ENCODE measurements at regions not wholly inside any gene's neighbourhood (a gene's known extent, or its start where the extent isn't known, plus 50 kb on each side); places are given as distances from the start of the nearest gene placed in this dataset.
A peak's percentile ranks its signal among the peaks of the same experiment; 100 is the strongest.

GRCh38 chr10:8768852-8769251 is 714.4 kb downstream of the GATA3 start:
- Mint-ChIP-seq H3K4me3 (no peak overlapping the region), H3K9me3 (no peaks in the 10 kb centered on the region), H3K36me3 (no peaks in the 10 kb centered on the region), H3K27ac (no peak overlapping the region), H3K4me1 (no peaks in the 10 kb centered on the region)
- no peak for DNase-seq (ENCODE audit: low spot score in 2 of 2)
- ATAC-seq, result no peak

- H3K27ac Mint-ChIP-seq, result no peak overlapping the region
- H3K4me3 Mint-ChIP-seq, result no peak overlapping the region
- no peaks in the 10 kb centered on the region for H3K4me1 Mint-ChIP-seq
- DNase-seq (ENCODE audit: low spot score in 2 of 2), result no peak
- no peaks in the 10 kb centered on the region for H3K36me3 Mint-ChIP-seq
- H3K9me3 Mint-ChIP-seq, result no peaks in the 10 kb centered on the region
- no peak for ATAC-seq
Observed at GRCh38 chr10:8776926-8777622, 722.6 kb downstream of the GATA3 start.

- no peak for DNase-seq (ENCODE audit: low spot score in 2 of 2)
- H3K4me3 Mint-ChIP-seq, result no peak overlapping the region
- peak; percentile 26 for ATAC-seq
- H3K27ac Mint-ChIP-seq, result no peak overlapping the region
- H3K4me1 Mint-ChIP-seq, result no peaks in the 10 kb centered on the region
- no peaks in the 10 kb centered on the region for H3K36me3 Mint-ChIP-seq
- no peaks in the 10 kb centered on the region for H3K9me3 Mint-ChIP-seq
Observed at GRCh38 chr10:8778713-8779112, 724.2 kb downstream of the GATA3 start.

- DNase-seq (ENCODE audit: low spot score in 2 of 2) (no peak), ATAC-seq (no peak)
- peaks cover 12% of the 10 kb centered on the region for H3K9me3 Mint-ChIP-seq
- no peaks in the 10 kb centered on the region for H3K36me3 Mint-ChIP-seq
- no peak overlapping the region for H3K4me3 Mint-ChIP-seq
- H3K27ac Mint-ChIP-seq, result no peak overlapping the region
- H3K4me1 Mint-ChIP-seq, result no peaks in the 10 kb centered on the region
Observed at GRCh38 chr10:8787649-8788048, 733.2 kb downstream of the GATA3 start.

GRCh38 chr10:8790390-8790789 is 735.9 kb downstream of the GATA3 start:
- no peaks in the 10 kb centered on the region for H3K36me3 Mint-ChIP-seq
- no peak overlapping the region for H3K4me3 Mint-ChIP-seq
- no peak overlapping the region for H3K27ac Mint-ChIP-seq
- ATAC-seq (no peak), DNase-seq (ENCODE audit: low spot score in 2 of 2) (no peak)
- no peaks in the 10 kb centered on the region for H3K4me1 Mint-ChIP-seq
- H3K9me3 Mint-ChIP-seq, result peaks cover 12% of the 10 kb centered on the region

GRCh38 chr10:8794860-8795259 is 740.4 kb downstream of the GATA3 start:
- Mint-ChIP-seq H3K27ac (no peak overlapping the region), H3K4me1 (no peaks in the 10 kb centered on the region), H3K9me3 (no peaks in the 10 kb centered on the region), H3K36me3 (no peaks in the 10 kb centered on the region), H3K4me3 (no peak overlapping the region)
- no peak for ATAC-seq
- DNase-seq (ENCODE audit: low spot score in 2 of 2), result no peak

GRCh38 chr10:8800426-8800825 is 745.9 kb downstream of the GATA3 start:
- Mint-ChIP-seq H3K27ac (no peak overlapping the region), H3K36me3 (no peaks in the 10 kb centered on the region), H3K9me3 (peaks cover 7% of the 10 kb centered on the region), H3K4me1 (no peaks in the 10 kb centered on the region), H3K4me3 (no peak overlapping the region)
- no peak for DNase-seq (ENCODE audit: low spot score in 2 of 2)
- ATAC-seq, result peak; percentile 47

- peaks cover 14% of the 10 kb centered on the region for H3K9me3 Mint-ChIP-seq
- no peak overlapping the region for H3K27ac Mint-ChIP-seq
- no peaks in the 10 kb centered on the region for H3K36me3 Mint-ChIP-seq
- no peak for ATAC-seq
- no peak for DNase-seq (ENCODE audit: low spot score in 2 of 2)
- no peak overlapping the region for H3K4me3 Mint-ChIP-seq
- H3K4me1 Mint-ChIP-seq, result no peaks in the 10 kb centered on the region
Observed at GRCh38 chr10:8803992-8804391, 749.5 kb downstream of the GATA3 start.

- no peak overlapping the region for H3K4me3 Mint-ChIP-seq
- no peaks in the 10 kb centered on the region for H3K36me3 Mint-ChIP-seq
- DNase-seq (ENCODE audit: low spot score in 2 of 2) (no peak), ATAC-seq (no peak)
- peaks cover 10% of the 10 kb centered on the region for H3K9me3 Mint-ChIP-seq
- no peak overlapping the region for H3K27ac Mint-ChIP-seq
- no peaks in the 10 kb centered on the region for H3K4me1 Mint-ChIP-seq
Observed at GRCh38 chr10:8810677-8811076, 756.2 kb downstream of the GATA3 start.

GRCh38 chr10:8811201-8811600 is 756.7 kb downstream of the GATA3 start:
- no peak overlapping the region for H3K27ac Mint-ChIP-seq
- DNase-seq (ENCODE audit: low spot score in 2 of 2) (no peak), ATAC-seq (no peak)
- peaks cover 10% of the 10 kb centered on the region for H3K9me3 Mint-ChIP-seq
- H3K4me1 Mint-ChIP-seq, result no peaks in the 10 kb centered on the region
- H3K36me3 Mint-ChIP-seq, result no peaks in the 10 kb centered on the region
- no peak overlapping the region for H3K4me3 Mint-ChIP-seq

GRCh38 chr10:8815969-8816368 is 761.5 kb downstream of the GATA3 start:
- H3K36me3 Mint-ChIP-seq, result no peaks in the 10 kb centered on the region
- H3K9me3 Mint-ChIP-seq, result no peaks in the 10 kb centered on the region
- H3K4me1 Mint-ChIP-seq, result no peaks in the 10 kb centered on the region
- no peak overlapping the region for H3K4me3 Mint-ChIP-seq
- DNase-seq (ENCODE audit: low spot score in 2 of 2) (no peak), ATAC-seq (no peak)
- H3K27ac Mint-ChIP-seq, result no peak overlapping the region

GRCh38 chr10:8817299-8817698 is 762.8 kb downstream of the GATA3 start:
- no peak for ATAC-seq

GRCh38 chr10:8825611-8826010 is 771.1 kb downstream of the GATA3 start:
- Mint-ChIP-seq H3K27ac (no peak overlapping the region), H3K4me1 (no peaks in the 10 kb centered on the region), H3K9me3 (no peaks in the 10 kb centered on the region), H3K36me3 (no peaks in the 10 kb centered on the region), H3K4me3 (no peak overlapping the region)
- DNase-seq (ENCODE audit: low spot score in 2 of 2) (no peak), ATAC-seq (no peak)

More at GRCh38 chr10:8817299-8817698, 762.8 kb downstream of the GATA3 start:
- H3K4me3 Mint-ChIP-seq, result no peak overlapping the region
- H3K36me3 Mint-ChIP-seq, result no peaks in the 10 kb centered on the region
- no peaks in the 10 kb centered on the region for H3K9me3 Mint-ChIP-seq
- no peak overlapping the region for H3K27ac Mint-ChIP-seq
- H3K4me1 Mint-ChIP-seq, result no peaks in the 10 kb centered on the region
- no peak for DNase-seq (ENCODE audit: low spot score in 2 of 2)

- Mint-ChIP-seq H3K36me3 (no peaks in the 10 kb centered on the region), H3K9me3 (no peaks in the 10 kb centered on the region), H3K4me1 (no peaks in the 10 kb centered on the region), H3K4me3 (no peak overlapping the region), H3K27ac (no peak overlapping the region)
- no peak for DNase-seq (ENCODE audit: low spot score in 2 of 2)
- ATAC-seq, result no peak
Observed at GRCh38 chr10:8829592-8829991, 775.1 kb downstream of the GATA3 start.

GRCh38 chr10:8830048-8830447 is 775.6 kb downstream of the GATA3 start:
- Mint-ChIP-seq H3K9me3 (no peaks in the 10 kb centered on the region), H3K4me3 (no peak overlapping the region), H3K27ac (no peak overlapping the region), H3K36me3 (no peaks in the 10 kb centered on the region), H3K4me1 (no peaks in the 10 kb centered on the region)
- DNase-seq (ENCODE audit: low spot score in 2 of 2) (no peak), ATAC-seq (no peak)

GRCh38 chr10:8830876-8831275 is 776.4 kb downstream of the GATA3 start:
- no peaks in the 10 kb centered on the region for H3K9me3 Mint-ChIP-seq
- no peaks in the 10 kb centered on the region for H3K4me1 Mint-ChIP-seq
- no peak overlapping the region for H3K27ac Mint-ChIP-seq
- DNase-seq (ENCODE audit: low spot score in 2 of 2), result no peak
- ATAC-seq, result no peak
- no peak overlapping the region for H3K4me3 Mint-ChIP-seq
- H3K36me3 Mint-ChIP-seq, result no peaks in the 10 kb centered on the region

Measured in stimulated activated effector memory CD8-positive, alpha-beta T cell treated with anti-CD3 and anti-CD28 coated beads, Interleukin-12 subunit alpha, Interleukin-12 subunit beta, amount 100 ng/mL, for 72 hours (primary cell).